ENCODE measurements at regions not wholly inside any gene's neighbourhood (a gene's known extent, or its start where the extent isn't known, plus 50 kb on each side); places are given as distances from the start of the nearest gene placed in this dataset.

- H3K36me3 ChIP-seq (ENCODE audit: low read depth): no peaks in the 10 kb centered on the region
- no peaks in the 10 kb centered on the region for H3K4me1 ChIP-seq (ENCODE audit: insufficient read depth, poor library complexity, severe bottlenecking)
- no peak for TF ChIP-seq CTCF (IDR thresholded peaks at IDR 0.05; ENCODE audit: poor library complexity, severe bottlenecking)
- no peak overlapping the region for H3K4me3 ChIP-seq (ENCODE audit: severe bottlenecking)
- H3K27ac ChIP-seq (ENCODE audit: poor library complexity, severe bottlenecking): no peak overlapping the region
- peak; percentile 11; the same call in 1 of the 3 replicates for ATAC-seq (ENCODE audit: low read depth)
- peaks cover 5% of the 10 kb centered on the region for H3K27me3 ChIP-seq (ENCODE audit: insufficient read depth, poor library complexity, severe bottlenecking)
- H3K9me3 ChIP-seq (ENCODE audit: severe bottlenecking): no peaks in the 10 kb centered on the region
- no peak for DNase-seq (ENCODE audit: low spot score)
Observed at GRCh38 chrX:139200793-139201192, 329.7 kb upstream of the F9 start.

GRCh38 chrX:139200346-139200745 lies 330.2 kb upstream of the F9 start:
- no peaks in the 10 kb centered on the region for H3K9me3 ChIP-seq (ENCODE audit: severe bottlenecking)
- H3K27me3 ChIP-seq (ENCODE audit: insufficient read depth, poor library complexity, severe bottlenecking): peaks cover 5% of the 10 kb centered on the region
- no peak for TF ChIP-seq CTCF (IDR thresholded peaks at IDR 0.05; ENCODE audit: poor library complexity, severe bottlenecking)
- H3K4me3 ChIP-seq (ENCODE audit: severe bottlenecking): no peak overlapping the region
- DNase-seq (ENCODE audit: low spot score) (no peak), ATAC-seq (ENCODE audit: low read depth) (no peak)
- no peak overlapping the region for H3K27ac ChIP-seq (ENCODE audit: poor library complexity, severe bottlenecking)
- no peaks in the 10 kb centered on the region for H3K36me3 ChIP-seq (ENCODE audit: low read depth)
- no peaks in the 10 kb centered on the region for H3K4me1 ChIP-seq (ENCODE audit: insufficient read depth, poor library complexity, severe bottlenecking)

GRCh38 chrX:139199933-139200332 lies 330.6 kb upstream of the F9 start:
- DNase-seq (ENCODE audit: low spot score): no peak
- no peak for ATAC-seq (ENCODE audit: low read depth)
- no peak overlapping the region for H3K4me3 ChIP-seq (ENCODE audit: severe bottlenecking)
- H3K36me3 ChIP-seq (ENCODE audit: low read depth): no peaks in the 10 kb centered on the region
- H3K4me1 ChIP-seq (ENCODE audit: insufficient read depth, poor library complexity, severe bottlenecking): no peaks in the 10 kb centered on the region
- no peak for TF ChIP-seq CTCF (IDR thresholded peaks at IDR 0.05; ENCODE audit: poor library complexity, severe bottlenecking)
- H3K27ac ChIP-seq (ENCODE audit: poor library complexity, severe bottlenecking): no peak overlapping the region
- peaks cover 5% of the 10 kb centered on the region for H3K27me3 ChIP-seq (ENCODE audit: insufficient read depth, poor library complexity, severe bottlenecking)
- no peaks in the 10 kb centered on the region for H3K9me3 ChIP-seq (ENCODE audit: severe bottlenecking)

- no peaks in the 10 kb centered on the region for H3K27me3 ChIP-seq (ENCODE audit: insufficient read depth, poor library complexity, severe bottlenecking)
- H3K27ac ChIP-seq (ENCODE audit: poor library complexity, severe bottlenecking): no peak overlapping the region
Observed at GRCh38 chrX:139198936-139199335, 331.6 kb upstream of the F9 start.

More at GRCh38 chrX:139198936-139199335, 331.6 kb upstream of the F9 start:
- Histone ChIP-seq H3K4me3 (ENCODE audit: severe bottlenecking) (no peak overlapping the region), H3K36me3 (ENCODE audit: low read depth) (no peaks in the 10 kb centered on the region), H3K4me1 (ENCODE audit: insufficient read depth, poor library complexity, severe bottlenecking) (no peaks in the 10 kb centered on the region), H3K9me3 (ENCODE audit: severe bottlenecking) (no peaks in the 10 kb centered on the region)
- no peak for TF ChIP-seq CTCF (IDR thresholded peaks at IDR 0.05; ENCODE audit: poor library complexity, severe bottlenecking)
- no peak for ATAC-seq (ENCODE audit: low read depth)
- DNase-seq (ENCODE audit: low spot score): no peak

Measured in RWPE2 (cell line).